ENCODE measurements at regions not wholly inside any gene's neighbourhood (a gene's known extent, or its start where the extent isn't known, plus 50 kb on each side); places are given as distances from the start of the nearest gene placed in this dataset.

GRCh38 chr5:56501781-56502557, 268.8 kb upstream of the ANKRD55 start:
- no peak overlapping the region for H3K4me3 ChIP-seq (replicated peaks; ENCODE audit: low read depth, low read length)
- TF ChIP-seq, protein P1, sequence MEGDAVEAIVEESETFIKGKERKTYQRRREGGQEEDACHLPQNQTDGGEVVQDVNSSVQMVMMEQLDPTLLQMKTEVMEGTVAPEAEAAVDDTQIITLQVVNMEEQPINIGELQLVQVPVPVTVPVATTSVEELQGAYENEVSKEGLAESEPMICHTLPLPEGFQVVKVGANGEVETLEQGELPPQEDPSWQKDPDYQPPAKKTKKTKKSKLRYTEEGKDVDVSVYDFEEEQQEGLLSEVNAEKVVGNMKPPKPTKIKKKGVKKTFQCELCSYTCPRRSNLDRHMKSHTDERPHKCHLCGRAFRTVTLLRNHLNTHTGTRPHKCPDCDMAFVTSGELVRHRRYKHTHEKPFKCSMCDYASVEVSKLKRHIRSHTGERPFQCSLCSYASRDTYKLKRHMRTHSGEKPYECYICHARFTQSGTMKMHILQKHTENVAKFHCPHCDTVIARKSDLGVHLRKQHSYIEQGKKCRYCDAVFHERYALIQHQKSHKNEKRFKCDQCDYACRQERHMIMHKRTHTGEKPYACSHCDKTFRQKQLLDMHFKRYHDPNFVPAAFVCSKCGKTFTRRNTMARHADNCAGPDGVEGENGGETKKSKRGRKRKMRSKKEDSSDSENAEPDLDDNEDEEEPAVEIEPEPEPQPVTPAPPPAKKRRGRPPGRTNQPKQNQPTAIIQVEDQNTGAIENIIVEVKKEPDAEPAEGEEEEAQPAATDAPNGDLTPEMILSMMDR (IDR thresholded peaks at IDR 0.05; ENCODE audit: low read depth, low read length, missing control alignments) = no peak
- DNase-seq (ENCODE audit: extremely low read depth, low read depth) = no peak

DNA sequence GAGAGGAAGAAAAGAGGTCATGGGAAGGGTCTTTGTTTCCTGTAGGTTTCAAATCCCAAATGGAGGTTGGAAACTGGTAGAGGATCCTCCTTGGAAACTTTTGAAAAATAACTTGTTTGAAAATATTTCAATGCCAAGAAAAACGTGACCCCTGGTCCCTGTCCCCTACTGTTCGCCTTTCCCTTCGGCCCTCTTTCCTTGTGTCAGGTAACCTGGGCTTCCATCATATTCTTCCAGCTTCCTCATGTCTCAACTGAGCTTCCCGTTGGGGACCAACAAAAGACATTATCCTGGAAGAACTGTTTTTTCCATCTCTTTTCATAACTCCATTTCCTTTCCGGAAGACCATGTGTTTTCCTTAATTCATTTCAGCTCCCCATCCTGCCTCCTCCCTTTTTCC, 266.8 kb upstream of the ANKRD55 start:
- TF ChIP-seq, protein P1 (IDR thresholded peaks at IDR 0.05; ENCODE audit: low read depth, low read length, missing control alignments) = no peak
- no peak for DNase-seq (ENCODE audit: extremely low read depth, low read depth)

GRCh38 chr5:56499491-56499890, 266.4 kb upstream of the ANKRD55 start:
- no peak for DNase-seq (ENCODE audit: extremely low read depth, low read depth)
- H3K4me3 ChIP-seq (replicated peaks; ENCODE audit: low read depth, low read length) = no peak overlapping the region
- TF ChIP-seq, protein P1 (IDR thresholded peaks at IDR 0.05; ENCODE audit: low read depth, low read length, missing control alignments) = no peak

More for the DNA sequence above, 266.8 kb upstream of the ANKRD55 start:
- H3K4me3 ChIP-seq (replicated peaks; ENCODE audit: low read depth, low read length) = no peak overlapping the region

GRCh38 chr5:56498759-56499395, 265.7 kb upstream of the ANKRD55 start:
- DNase-seq (ENCODE audit: extremely low read depth, low read depth) = no peak
- H3K4me3 ChIP-seq (replicated peaks; ENCODE audit: low read depth, low read length) = no peak overlapping the region
- TF ChIP-seq, protein P1 (IDR thresholded peaks at IDR 0.05; ENCODE audit: low read depth, low read length, missing control alignments) = no peak

DNA sequence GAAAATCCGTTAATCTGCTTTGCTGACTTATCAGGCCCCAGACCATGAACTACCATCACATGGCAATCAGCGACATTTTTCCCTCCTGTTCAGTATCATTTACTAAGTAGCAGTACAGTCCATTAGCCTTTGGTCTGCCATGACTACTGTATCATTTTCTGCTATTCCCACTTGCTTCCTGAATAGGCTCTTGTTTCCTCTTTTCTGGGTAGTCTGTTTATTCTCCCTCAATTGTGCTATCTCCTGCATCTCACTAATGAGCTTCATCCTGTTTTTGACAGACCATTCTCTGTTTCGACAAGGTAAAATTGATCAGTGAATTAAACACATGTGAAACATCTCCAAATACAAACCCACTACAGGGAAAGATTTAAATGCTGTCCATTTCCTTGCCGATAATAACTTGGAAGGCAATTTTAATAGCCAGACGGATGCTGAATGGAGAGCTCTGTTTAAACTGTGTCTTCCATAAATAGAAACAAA, 263.5 kb upstream of the ANKRD55 start:
- H3K4me3 ChIP-seq (replicated peaks; ENCODE audit: low read depth, low read length) = no peak overlapping the region
- TF ChIP-seq, protein P1 (IDR thresholded peaks at IDR 0.05; ENCODE audit: low read depth, low read length, missing control alignments) = no peak
- no peak for DNase-seq (ENCODE audit: extremely low read depth, low read depth)

GRCh38 chr5:56494300-56494731, 261.2 kb upstream of the ANKRD55 start:
- H3K4me3 ChIP-seq (replicated peaks; ENCODE audit: low read depth, low read length) = no peak overlapping the region
- TF ChIP-seq, protein P1 (IDR thresholded peaks at IDR 0.05; ENCODE audit: low read depth, low read length, missing control alignments) = no peak
- DNase-seq (ENCODE audit: extremely low read depth, low read depth) = no peak
